GM12891 (cell line): ENCODE measurements at regions not wholly inside any gene's neighbourhood (a gene's known extent, or its start where the extent isn't known, plus 50 kb on each side); places are given as distances from the start of the nearest gene placed in this dataset.
"Not testable (repeated sequence)": the region's sequence is repeated elsewhere in the genome, so short reads cannot be mapped to it uniquely, and the experiment has no call there.

ENCODE experiments used
- PAX5 ChIP-seq: IDR thresholded peaks from 2 replicates; pipeline ENCODE4 v1.6.1; 2011; ENCODE audit warnings: low read length, moderate library complexity, mild to moderate bottlenecking; ENCODE audit not compliant: insufficient read depth, severe bottlenecking
- POLR2A ChIP-seq: IDR thresholded peaks from 2 replicates; pipeline ENCODE4 v1.6.1; 2011; ENCODE audit warnings: low read depth, low read length, control low read depth
- POLR2AphosphoS5 ChIP-seq: IDR thresholded peaks from 2 replicates; pipeline ENCODE4 v1.6.1; 2011; ENCODE audit warnings: low read depth, low read length, control low read depth
- SPI1 ChIP-seq: IDR thresholded peaks from 2 replicates; pipeline ENCODE4 v1.6.1; 2011; ENCODE audit warnings: low read depth, low read length, control low read depth

- not testable (repeated sequence) for TF ChIP-seq POLR2AphosphoS5, PAX5, POLR2A, SPI1
Measured at GRCh38 chr5:127197402-127198167, 93.0 kb upstream of the MEGF10 start.
